Esophagus muscularis mucosa (tissue), 4 donors: ENCODE measurements at regions not wholly inside any gene's neighbourhood (a gene's known extent, or its start where the extent isn't known, plus 50 kb on each side); places are given as distances from the start of the nearest gene placed in this dataset.

Experiments
- DNase-seq: peaks from one replicate; pipeline ENCODE4 v3.0.0-alpha.2; 2017; ENCODE audit errors: extremely low spot score
- H3K27ac ChIP-seq, 4 donors: fragments of 200-600 bp; sonication (generic); replicated peaks in 1 of 4; 1 replicate in 3 of 4; 2 replicates in 1 of 4; pipeline ENCODE4 v1.5.1; 2016 to 2019; ENCODE audit warnings: mild to moderate bottlenecking in 1 of 4
- H3K27me3 ChIP-seq, 4 donors: fragments of 200-600 bp; sonication (generic); one replicate each; pipeline versions ENCODE4 v1.5.1 to v1.6.0; 2016 to 2019
- H3K36me3 ChIP-seq, 4 donors: fragments of 200-600 bp; sonication (generic); one replicate each; pipeline ENCODE4 v1.5.1; 2016 to 2019
- H3K4me1 ChIP-seq, 4 donors: fragments of 200-600 bp; sonication (generic); one replicate each; pipeline ENCODE4 v1.5.1; 2016 to 2019
- H3K4me3 ChIP-seq, 4 donors: fragments of 200-600 bp; sonication (generic); 1 replicate in 2 of 4; 2 replicates in 2 of 4; pipeline ENCODE4 v1.5.1; 2016 to 2019; ENCODE audit warnings: mild to moderate bottlenecking in 4 of 4, moderate library complexity in 1 of 4
- H3K9me3 ChIP-seq, 4 donors: fragments of 200-600 bp; sonication (generic); 1 replicate in 3 of 4; 2 replicates in 1 of 4; pipeline ENCODE4 v1.5.1; 2016 to 2019
- EP300 ChIP-seq: sonication (generic); formaldehyde crosslinking; IDR thresholded peaks from one replicate; pipeline ENCODE4 v1.6.1; 2017; ENCODE audit warnings: antibody characterized with exemption
- POLR2A ChIP-seq: fragments of 450-650 bp; IDR thresholded peaks from one replicate; pipeline ENCODE4 v1.6.1; 2017; ENCODE audit warnings: antibody characterized with exemption, moderate library complexity, mild to moderate bottlenecking, low read depth
- POLR2AphosphoS5 ChIP-seq, 2 donors: sonication (generic); formaldehyde crosslinking; IDR thresholded peaks; one replicate each; pipeline ENCODE4 v1.6.1; 2017; ENCODE audit warnings: antibody characterized with exemption in 2 of 2
- WGBS: methylation state at CpG from one replicate; pipeline ENCODE4 v1.1.5; 2018; 5-methylcytosine and 5-hydroxymethylcytosine counted together
- intact Hi-C: fragments of 100-400 bp; cut with DNase I; formaldehyde crosslinking; loops from one replicate; pipeline ENCODE4 v1.15.1; 2023
- TF ChIP-seq, protein P1 (sequence below), 3 experiments: fragments of 200-600 bp in 2 of 3; fragments of 450-650 bp in 1 of 3; sonication (generic) in 2 of 3; IDR thresholded peaks; one replicate each; pipeline ENCODE4 v1.5.1; 2017 to 2019; ENCODE audit warnings: antibody characterized with exemption in 3 of 3, mild to moderate bottlenecking in 2 of 3, moderate library complexity in 1 of 3

DNA sequence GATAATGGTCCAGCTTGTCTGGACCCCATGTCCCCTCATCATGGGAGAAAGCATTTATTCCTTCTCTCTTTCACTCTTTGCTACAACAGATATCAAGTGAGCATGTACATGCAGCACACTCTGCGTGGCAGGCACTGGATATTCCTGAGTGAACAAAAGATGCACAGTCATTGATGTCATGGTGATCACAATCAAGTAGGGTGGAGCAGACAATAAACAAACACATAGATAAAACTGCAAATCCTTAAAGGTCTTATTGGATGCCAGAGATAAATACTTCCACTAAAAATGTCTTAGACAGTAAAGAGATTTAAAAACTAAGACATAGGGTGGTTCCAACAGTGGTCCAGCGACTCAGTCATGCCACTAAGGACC, 178.0 kb downstream of the ZC3H11B start:
- Histone ChIP-seq H3K36me3 (no peaks in the 10 kb centered on the region), H3K9me3 (no peaks in the 10 kb centered on the region), H3K27ac (no peak overlapping the region), H3K4me1 (no peaks in the 10 kb centered on the region), H3K4me3 (no peak overlapping the region), H3K27me3 (no peaks in the 10 kb centered on the region)
- 92% methylated on average over 2 of the region's 2 CpGs for WGBS
- intact Hi-C loops = no loop called here
- TF ChIP-seq, protein P1, sequence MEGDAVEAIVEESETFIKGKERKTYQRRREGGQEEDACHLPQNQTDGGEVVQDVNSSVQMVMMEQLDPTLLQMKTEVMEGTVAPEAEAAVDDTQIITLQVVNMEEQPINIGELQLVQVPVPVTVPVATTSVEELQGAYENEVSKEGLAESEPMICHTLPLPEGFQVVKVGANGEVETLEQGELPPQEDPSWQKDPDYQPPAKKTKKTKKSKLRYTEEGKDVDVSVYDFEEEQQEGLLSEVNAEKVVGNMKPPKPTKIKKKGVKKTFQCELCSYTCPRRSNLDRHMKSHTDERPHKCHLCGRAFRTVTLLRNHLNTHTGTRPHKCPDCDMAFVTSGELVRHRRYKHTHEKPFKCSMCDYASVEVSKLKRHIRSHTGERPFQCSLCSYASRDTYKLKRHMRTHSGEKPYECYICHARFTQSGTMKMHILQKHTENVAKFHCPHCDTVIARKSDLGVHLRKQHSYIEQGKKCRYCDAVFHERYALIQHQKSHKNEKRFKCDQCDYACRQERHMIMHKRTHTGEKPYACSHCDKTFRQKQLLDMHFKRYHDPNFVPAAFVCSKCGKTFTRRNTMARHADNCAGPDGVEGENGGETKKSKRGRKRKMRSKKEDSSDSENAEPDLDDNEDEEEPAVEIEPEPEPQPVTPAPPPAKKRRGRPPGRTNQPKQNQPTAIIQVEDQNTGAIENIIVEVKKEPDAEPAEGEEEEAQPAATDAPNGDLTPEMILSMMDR (IDR thresholded peaks at IDR 0.05) = no peak
- TF ChIP-seq EP300 (no peak), POLR2AphosphoS5 (IDR thresholded peaks at IDR 0.05) (no peak), POLR2A (no peak)
- DNase-seq = no peak

DNA sequence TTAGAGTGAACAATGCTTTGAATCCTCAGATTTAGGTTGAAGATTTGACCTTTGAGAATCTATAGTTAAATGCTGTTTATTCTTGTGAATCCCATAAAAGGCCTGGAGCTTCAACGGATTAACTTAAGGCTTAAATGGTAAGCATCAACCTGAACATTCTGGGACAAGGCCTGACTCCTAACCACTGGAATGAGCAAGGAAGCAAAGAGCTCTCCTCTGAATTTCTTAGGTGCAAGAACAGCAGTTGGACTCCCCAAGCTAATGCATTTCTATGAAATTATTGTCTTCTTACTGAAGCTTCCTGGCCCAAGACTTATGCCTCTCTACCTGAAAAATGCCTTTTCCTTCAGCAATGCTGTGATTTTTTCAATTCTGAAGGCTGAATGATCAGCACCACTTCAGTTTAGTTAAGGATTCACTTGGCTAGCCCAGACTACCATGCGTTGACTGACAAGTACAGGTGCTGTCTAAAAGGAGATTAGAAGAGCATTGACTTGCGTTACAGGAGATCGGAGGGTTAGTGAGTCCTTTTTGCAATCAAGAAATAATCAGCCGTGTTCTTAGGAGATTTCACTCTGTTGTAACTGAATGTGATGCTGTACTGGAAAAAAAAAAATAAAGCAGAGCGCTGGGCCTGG, 178.5 kb downstream of the ZC3H11B start:
- WGBS = 85% methylated on average over 6 of the region's 6 CpGs
- intact Hi-C loops = no loop called here
- Histone ChIP-seq H3K9me3 (no peaks in the 10 kb centered on the region), H3K36me3 (no peaks in the 10 kb centered on the region), H3K27ac (no peak overlapping the region), H3K4me1 (no peaks in the 10 kb centered on the region), H3K4me3 (no peak overlapping the region), H3K27me3 (no peaks in the 10 kb centered on the region)
- TF ChIP-seq EP300 (no peak), POLR2A (no peak), POLR2AphosphoS5 (IDR thresholded peaks at IDR 0.05) (no peak)
- TF ChIP-seq, protein P1 (IDR thresholded peaks at IDR 0.05) = no peak
- no peak for DNase-seq

DNA sequence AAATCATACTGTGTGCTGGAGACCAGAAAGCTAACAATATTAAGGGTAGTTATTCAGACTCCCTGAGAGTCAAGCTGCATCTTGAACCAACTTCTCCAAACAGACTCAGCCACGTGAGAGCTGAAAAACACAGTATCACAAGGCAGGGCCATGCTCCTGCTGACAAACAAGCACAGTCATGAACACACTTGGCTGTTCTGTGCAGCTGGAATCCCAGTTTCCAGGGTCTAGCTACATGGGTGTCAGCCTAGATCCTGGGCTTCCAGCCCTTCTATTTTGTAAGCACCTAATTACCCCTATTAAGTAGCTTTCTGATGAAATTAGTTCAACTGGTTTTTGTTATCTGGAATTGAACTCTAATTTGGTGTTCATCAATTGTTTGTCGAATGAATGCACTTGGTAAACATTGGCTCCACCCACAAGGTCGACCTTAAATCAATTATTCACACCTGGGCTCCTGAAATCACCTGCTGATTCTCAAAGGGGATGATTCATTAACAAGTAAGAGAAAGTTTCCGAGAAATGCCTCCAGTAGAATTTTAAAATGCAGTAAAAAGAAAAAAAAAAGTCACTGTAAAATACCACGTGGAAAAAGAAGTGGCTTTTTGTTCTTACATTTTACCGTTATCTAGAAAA, 179.3 kb downstream of the ZC3H11B start:
- Histone ChIP-seq H3K9me3 (no peaks in the 10 kb centered on the region), H3K4me1 (peaks cover 0 to 3% (median 1%) of the 10 kb centered on the region in 4 donors), H3K36me3 (no peaks in the 10 kb centered on the region), H3K27ac (no peak overlapping the region), H3K27me3 (no peaks in the 10 kb centered on the region), H3K4me3 (no peak overlapping the region)
- intact Hi-C loops = no loop called here
- TF ChIP-seq POLR2AphosphoS5 (IDR thresholded peaks at IDR 0.05) (no peak), EP300 (no peak), POLR2A (no peak)
- TF ChIP-seq, protein P1 (IDR thresholded peaks at IDR 0.05) = no peak
- no peak for DNase-seq
- 78% methylated on average over 6 of the region's 6 CpGs for WGBS

DNA sequence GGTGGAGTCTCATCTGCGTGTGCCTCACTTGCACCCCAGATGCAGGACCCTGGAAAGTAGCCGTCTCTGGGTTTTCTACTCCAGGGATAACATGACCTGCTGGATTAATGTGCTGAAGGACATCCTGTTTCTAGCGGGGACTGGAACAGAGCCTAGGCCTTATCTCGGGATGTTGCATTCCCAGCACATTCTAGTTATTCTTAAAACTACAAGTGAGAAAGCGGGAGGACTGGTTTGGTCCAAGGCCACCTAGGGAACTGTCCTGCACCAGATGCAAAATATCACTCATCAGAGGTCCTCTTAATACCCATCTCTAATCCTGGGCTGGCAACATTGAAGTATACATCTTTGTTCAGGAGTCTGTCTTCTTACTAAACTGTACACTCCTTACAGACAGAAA, 179.9 kb downstream of the ZC3H11B start:
- WGBS = 73% methylated on average over 5 of the region's 5 CpGs

More for the DNA sequence above, 179.9 kb downstream of the ZC3H11B start:
- DNase-seq = no peak
- Histone ChIP-seq H3K27me3 (no peaks in the 10 kb centered on the region), H3K4me1 (peaks cover 0 to 8% (median 6%) of the 10 kb centered on the region in 4 donors), H3K36me3 (no peaks in the 10 kb centered on the region), H3K4me3 (no peak overlapping the region), H3K27ac (no peak overlapping the region), H3K9me3 (no peaks in the 10 kb centered on the region)
- intact Hi-C loops = no loop called here
- TF ChIP-seq, protein P1 (IDR thresholded peaks at IDR 0.05) = no peak
- TF ChIP-seq EP300 = no peak
- TF ChIP-seq POLR2A = no peak
- TF ChIP-seq POLR2AphosphoS5 (IDR thresholded peaks at IDR 0.05) = no peak
